HAP-1 (cell line): ENCODE measurements at regions not wholly inside any gene's neighbourhood (a gene's known extent, or its start where the extent isn't known, plus 50 kb on each side); places are given as distances from the start of the nearest gene placed in this dataset.

Experiments used
- DNase-seq, 2 experiments: peaks; one replicate each; pipeline ENCODE4 v3.0.0-alpha.2; 2016 to 2020; ENCODE audit warnings: low spot score in 2 of 2
- H3K27me3 ChIP-seq: fragments of 250-450 bp; sonication (Bioruptor Pico); 2 replicates; pipeline ENCODE4 v1.5.1; 2020; ENCODE audit warnings: low read depth, mild to moderate bottlenecking, moderate library complexity
- H3K36me3 ChIP-seq: fragments of 250-450 bp; sonication (Bioruptor Pico); replicated peaks from 2 replicates; pipeline ENCODE4 v1.5.1; 2020; ENCODE audit warnings: mild to moderate bottlenecking
- H3K4me1 ChIP-seq: fragments of 250-450 bp; sonication (Bioruptor Pico); 2 replicates; pipeline ENCODE4 v1.5.1; 2020; ENCODE audit warnings: mild to moderate bottlenecking
- H3K4me3 ChIP-seq: fragments of 250-450 bp; sonication (Bioruptor Pico); 2 replicates; pipeline ENCODE4 v1.5.1; 2020; ENCODE audit warnings: mild to moderate bottlenecking, moderate library complexity
- H3K9me3 ChIP-seq: fragments of 250-450 bp; sonication (Bioruptor Pico); 2 replicates; pipeline ENCODE4 v1.5.1; 2020; ENCODE audit warnings: mild to moderate bottlenecking, moderate library complexity
- in situ Hi-C: fragments of 300-500 bp; cut with MboI; formaldehyde crosslinking; loops from 3 replicates; pipeline ENCODE4 v1.14.3; 2020; ENCODE audit warnings: low sequenced_read_pairs, inconsistent platforms, mixed read lengths

DNA sequence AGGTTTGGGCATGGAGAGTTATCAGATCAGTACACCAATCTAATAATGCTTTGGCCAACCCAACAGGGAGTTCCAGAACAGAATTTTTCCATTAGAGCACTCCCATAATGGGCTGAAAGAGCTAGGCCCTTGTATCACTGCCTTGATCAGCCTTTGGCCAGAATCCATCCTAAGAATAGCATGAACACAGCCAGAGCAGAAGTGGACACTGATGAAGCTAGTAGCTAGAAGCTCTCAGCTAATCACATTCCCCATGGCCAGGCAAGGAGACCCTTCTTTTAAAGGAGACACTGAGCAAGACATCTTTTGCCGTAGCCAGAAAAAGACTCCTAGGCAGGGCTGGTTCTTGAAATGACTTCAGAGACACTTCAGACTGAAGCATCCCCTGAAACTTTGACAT is 236.0 kb downstream of the RAD51AP2 start:
- Histone ChIP-seq H3K4me1 (no peaks in the 10 kb centered on the region), H3K4me3 (no peak overlapping the region), H3K27me3 (no peaks in the 10 kb centered on the region), H3K36me3 (no peaks in the 10 kb centered on the region), H3K9me3 (no peaks in the 10 kb centered on the region)
- in situ Hi-C loops = no loop called here
- no peak for DNase-seq

DNA sequence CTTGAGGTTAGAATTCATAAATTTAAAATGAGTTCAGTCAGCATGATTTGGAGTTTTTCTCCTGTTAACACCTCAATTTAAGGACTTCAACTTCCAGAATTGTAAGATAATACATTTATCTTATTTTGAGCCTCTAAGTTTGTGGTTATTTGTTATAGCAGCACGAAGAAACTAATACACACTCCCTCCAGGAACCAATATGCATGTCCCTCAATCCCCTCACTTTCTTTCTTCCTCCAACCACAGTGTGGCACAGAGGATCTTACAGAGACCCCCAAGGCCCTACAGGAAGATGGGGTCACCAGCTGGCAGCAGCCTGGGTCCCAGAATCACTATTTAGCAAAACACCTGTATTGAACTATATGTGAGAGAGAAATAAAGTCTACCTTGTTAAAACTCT is 242.0 kb downstream of the RAD51AP2 start:
- Histone ChIP-seq H3K4me3 (no peak overlapping the region), H3K36me3 (no peaks in the 10 kb centered on the region), H3K4me1 (no peaks in the 10 kb centered on the region), H3K9me3 (no peaks in the 10 kb centered on the region), H3K27me3 (no peaks in the 10 kb centered on the region)
- DNase-seq = no peak
- in situ Hi-C loops = no loop called here

DNA sequence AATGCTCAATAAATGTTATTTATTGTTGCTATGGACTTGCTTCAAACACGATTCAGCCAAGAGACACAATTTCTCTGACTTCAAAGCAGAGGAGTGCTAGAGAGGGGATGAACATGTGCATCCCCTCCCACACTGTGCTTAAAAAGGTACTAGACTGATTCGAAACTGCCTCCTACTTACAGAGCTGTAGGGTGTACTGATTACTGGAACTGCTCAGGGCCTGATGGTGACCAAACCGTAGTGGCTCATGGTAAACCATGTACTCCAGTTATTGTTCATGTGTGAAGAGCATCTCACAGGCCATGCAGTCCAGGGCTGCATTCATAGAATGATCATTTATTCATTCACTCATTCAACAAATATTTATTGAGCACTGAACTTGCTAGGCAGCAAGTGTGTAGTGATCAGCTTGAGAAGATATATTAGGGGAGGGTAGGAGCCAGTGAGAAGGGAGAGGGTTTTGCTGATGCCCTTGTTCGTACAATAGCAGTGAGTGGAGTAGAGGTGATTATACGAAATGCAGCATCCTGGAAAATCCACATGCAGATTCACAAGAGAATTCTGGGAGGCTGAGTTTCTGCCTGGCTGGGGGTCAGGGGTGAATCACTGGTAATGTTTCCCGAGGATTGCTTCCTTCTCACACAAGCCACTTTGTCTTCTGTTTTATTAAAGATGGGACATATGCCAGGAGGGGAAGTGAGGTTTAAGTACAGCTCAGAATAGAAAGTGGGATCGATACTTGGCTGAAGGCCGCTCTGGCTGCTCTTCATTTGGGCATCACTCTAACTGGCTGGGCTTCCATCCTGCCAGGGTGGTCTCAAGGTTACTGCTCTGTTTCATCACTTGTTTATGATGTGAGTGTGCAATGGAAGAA is 245.4 kb downstream of the RAD51AP2 start:
- Histone ChIP-seq H3K27me3 (no peaks in the 10 kb centered on the region), H3K4me1 (no peaks in the 10 kb centered on the region), H3K4me3 (no peak overlapping the region), H3K9me3 (no peaks in the 10 kb centered on the region), H3K36me3 (no peaks in the 10 kb centered on the region)
- no peak for DNase-seq
- in situ Hi-C loops = no loop called here

DNA sequence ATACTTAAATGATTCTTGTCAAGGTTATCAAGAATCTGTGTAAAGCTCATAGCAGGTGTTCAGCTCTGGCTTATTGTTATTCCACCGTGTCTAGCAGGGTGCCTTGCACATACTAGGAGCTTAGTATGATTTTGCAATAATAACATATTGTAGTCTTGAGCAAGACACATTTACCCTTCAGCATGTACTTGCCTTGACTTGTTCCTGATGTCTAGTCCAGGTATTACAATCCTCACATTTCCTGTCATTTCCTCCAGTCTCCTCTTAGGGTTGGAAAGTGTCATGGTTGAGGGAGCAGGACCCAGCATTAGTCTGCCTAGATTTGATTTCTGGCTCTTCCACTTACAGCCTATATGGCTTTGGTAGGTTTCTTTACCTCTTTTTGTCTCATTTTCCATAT is 246.1 kb downstream of the RAD51AP2 start:
- H3K27me3 ChIP-seq = no peaks in the 10 kb centered on the region
- no peak overlapping the region for H3K4me3 ChIP-seq
- in situ Hi-C loops = no loop called here
- H3K4me1 ChIP-seq = no peaks in the 10 kb centered on the region
- H3K9me3 ChIP-seq = no peaks in the 10 kb centered on the region
- H3K36me3 ChIP-seq = no peaks in the 10 kb centered on the region
- DNase-seq = no peak

DNA sequence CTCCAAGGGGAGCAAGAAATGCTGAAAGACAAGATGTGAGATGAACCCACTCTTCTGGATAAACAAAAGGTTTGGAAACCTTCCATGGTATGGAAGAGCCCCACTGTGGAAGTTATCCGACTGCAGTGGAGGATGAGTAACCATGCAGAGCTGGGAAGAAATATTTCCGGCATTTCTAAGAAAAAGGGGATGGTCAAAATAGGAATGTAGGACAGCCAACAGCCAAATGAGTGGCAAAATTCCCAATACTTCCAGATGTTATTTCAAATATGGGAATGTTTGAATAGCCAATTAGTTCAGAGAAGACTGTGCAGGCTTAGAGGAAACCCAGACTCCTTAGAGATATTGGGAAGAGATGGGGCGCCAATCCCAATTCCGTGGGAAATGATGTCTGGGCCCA is 246.8 kb downstream of the RAD51AP2 start:
- H3K36me3 ChIP-seq = no peaks in the 10 kb centered on the region
- no peak overlapping the region for H3K4me3 ChIP-seq
- in situ Hi-C loops = no loop called here
- H3K27me3 ChIP-seq = no peaks in the 10 kb centered on the region
- no peak for DNase-seq
- no peaks in the 10 kb centered on the region for H3K9me3 ChIP-seq
- no peaks in the 10 kb centered on the region for H3K4me1 ChIP-seq

DNA sequence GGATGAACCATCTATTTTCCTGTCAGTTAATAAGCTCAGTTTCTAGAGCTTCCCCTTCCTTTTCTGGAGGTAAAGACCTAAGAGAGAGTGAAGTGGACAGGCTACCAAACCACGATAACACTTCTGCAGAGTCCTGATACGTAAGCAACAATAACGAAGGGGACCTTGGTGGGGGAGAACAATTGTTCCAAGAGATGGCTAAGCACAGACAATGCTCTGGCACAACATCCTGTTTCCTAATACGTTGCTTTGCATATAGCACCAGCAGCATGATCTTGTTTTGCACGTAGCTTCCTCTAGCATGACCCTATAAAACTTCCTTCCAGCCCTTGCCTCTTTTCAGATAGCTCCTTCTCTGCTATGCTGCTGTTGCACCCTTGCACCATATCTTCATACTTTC is 247.3 kb downstream of the RAD51AP2 start:
- Histone ChIP-seq H3K4me3 (no peak overlapping the region), H3K27me3 (no peaks in the 10 kb centered on the region), H3K4me1 (no peaks in the 10 kb centered on the region), H3K36me3 (no peaks in the 10 kb centered on the region), H3K9me3 (no peaks in the 10 kb centered on the region)
- in situ Hi-C loops = no loop called here
- DNase-seq = no peak

DNA sequence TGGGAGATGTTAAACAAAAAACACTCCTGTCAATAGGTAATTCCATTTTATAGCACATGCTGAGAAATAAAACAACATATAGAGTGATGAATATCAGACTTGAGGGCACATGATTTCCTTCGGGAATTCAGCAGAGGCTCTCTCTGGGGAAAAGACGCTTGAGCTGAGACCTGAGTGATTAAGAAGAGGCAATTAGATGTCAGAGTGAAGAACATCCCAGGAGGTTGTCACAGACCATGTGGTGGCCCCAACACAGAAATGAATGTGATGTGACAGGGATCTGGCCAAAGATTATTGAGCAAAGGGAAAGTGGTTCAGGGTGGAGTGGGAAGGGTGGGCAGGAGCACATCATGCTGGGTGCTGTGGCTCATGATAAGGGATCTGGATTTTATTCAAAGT is 254.7 kb downstream of the RAD51AP2 start:
- DNase-seq = no peak
- Histone ChIP-seq H3K36me3 (no peaks in the 10 kb centered on the region), H3K9me3 (no peaks in the 10 kb centered on the region), H3K4me1 (no peaks in the 10 kb centered on the region), H3K27me3 (no peaks in the 10 kb centered on the region), H3K4me3 (no peak overlapping the region)
- in situ Hi-C loops = no loop called here

DNA sequence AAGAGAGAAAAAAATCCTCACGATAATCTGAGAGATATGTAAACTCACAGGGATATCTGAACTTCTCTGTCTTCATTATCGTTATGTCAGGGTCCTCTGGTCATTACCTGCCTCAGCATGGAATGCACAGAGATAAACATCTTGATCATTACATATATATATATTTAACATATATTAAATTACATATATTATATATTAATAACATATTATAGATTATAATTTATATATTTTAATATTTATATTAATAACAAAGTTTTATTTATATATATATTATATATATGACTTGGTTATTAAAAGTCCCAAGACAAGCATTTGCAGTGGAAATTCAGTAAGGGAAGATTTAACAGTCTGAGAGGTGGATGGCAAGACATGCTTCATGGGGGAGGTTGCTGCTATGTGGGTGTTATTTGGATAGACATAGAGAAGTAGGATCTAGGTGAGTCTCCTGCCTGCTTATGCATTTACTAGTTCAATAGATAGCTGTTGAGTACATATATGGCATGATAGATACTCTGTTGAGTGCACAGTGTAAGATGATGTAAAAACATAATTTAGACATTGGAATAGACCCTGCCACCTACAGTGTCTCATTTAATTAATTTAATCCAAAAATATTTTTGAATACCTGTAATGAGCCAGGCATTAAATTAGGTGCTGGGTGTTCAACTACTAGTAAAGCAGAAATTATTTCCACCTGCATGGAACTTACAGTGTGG is 255.2 kb downstream of the RAD51AP2 start:
- Histone ChIP-seq H3K27me3 (no peaks in the 10 kb centered on the region), H3K9me3 (no peaks in the 10 kb centered on the region), H3K4me3 (no peak overlapping the region), H3K4me1 (no peaks in the 10 kb centered on the region), H3K36me3 (no peaks in the 10 kb centered on the region)
- no peak for DNase-seq
- in situ Hi-C loops = no loop called here

DNA sequence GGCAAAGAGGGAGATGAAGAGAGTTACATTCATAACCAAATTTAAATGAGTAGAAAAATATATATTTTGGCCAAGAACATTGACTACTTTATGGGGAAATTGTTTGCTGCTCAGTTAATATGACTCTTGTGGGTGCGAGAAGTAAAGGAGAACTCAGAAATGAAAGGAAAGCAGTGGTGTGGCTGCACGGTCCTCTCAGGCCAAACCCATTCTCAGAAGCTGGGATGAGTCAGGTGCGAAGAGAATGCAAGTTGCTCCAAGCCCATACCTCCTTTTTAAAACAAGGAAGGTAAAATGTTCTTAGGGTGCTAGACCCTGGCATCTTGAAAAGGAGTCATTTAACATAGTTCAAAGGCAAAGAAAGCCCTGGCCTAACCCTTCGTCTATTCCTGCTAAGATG is 258.6 kb downstream of the RAD51AP2 start:
- in situ Hi-C loops = no loop called here
- DNase-seq = no peak
- no peak overlapping the region for H3K4me3 ChIP-seq
- no peaks in the 10 kb centered on the region for H3K4me1 ChIP-seq
- H3K27me3 ChIP-seq = no peaks in the 10 kb centered on the region
- H3K9me3 ChIP-seq = no peaks in the 10 kb centered on the region
- H3K36me3 ChIP-seq = no peaks in the 10 kb centered on the region

DNA sequence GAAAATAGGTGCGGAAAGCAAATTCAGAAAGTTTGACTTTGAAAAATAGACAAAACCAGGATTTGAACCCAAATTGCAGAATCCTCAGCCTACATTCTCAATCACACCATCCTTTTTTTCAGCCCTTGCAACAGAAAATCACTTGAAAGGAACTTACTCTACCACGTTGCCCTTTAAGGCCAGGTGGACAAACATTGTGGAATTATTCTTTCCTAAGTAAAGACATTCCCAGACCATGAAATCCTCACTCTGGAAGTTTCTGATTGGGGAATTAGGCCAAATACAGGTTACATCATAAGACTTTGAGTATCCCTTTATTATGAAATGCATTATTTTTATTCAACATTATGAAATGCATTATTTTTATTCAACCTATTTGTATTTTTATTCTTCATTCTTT is 259.4 kb downstream of the RAD51AP2 start:
- no peak for DNase-seq
- H3K9me3 ChIP-seq = no peaks in the 10 kb centered on the region
- in situ Hi-C loops = no loop called here
- no peaks in the 10 kb centered on the region for H3K4me1 ChIP-seq
- no peaks in the 10 kb centered on the region for H3K27me3 ChIP-seq
- H3K4me3 ChIP-seq = no peak overlapping the region
- no peaks in the 10 kb centered on the region for H3K36me3 ChIP-seq

DNA sequence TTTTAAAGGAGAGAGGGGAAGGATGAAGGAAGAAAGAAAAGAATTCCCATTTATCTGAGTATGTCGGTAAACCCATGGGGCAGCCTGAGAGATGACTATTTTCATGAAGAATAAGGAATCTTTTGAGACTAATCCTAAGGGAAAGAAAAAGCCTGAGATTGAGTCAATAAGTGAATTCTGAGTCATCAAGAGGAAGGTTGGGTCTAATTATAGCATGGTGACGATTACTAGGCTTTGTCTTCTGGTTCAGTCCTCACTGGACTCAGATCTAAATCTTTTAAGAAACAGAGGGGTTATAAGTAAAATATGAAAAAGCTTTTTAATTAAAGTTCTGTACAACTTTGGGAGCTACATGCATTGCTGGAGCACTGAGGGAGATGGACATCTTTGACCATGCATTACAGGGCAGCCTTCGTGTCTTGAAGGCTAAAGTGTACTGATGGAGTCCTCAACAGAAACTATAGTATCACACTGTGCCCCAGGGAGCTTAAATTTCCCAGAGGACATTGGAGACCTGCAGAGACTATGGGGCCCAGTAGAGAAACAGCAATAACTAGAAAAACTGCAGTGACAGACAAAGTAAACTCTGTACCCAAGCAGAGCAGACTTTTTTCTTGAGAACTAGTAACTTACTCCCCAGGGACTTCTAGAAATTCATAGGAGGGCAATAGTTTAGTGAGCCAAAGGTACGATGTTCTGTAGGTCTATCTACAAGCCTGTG is 260.9 kb downstream of the RAD51AP2 start:
- H3K9me3 ChIP-seq = no peaks in the 10 kb centered on the region
- no peaks in the 10 kb centered on the region for H3K4me1 ChIP-seq
- no peaks in the 10 kb centered on the region for H3K36me3 ChIP-seq
- no peak for DNase-seq
- H3K27me3 ChIP-seq = no peaks in the 10 kb centered on the region
- H3K4me3 ChIP-seq = no peak overlapping the region
- in situ Hi-C loops = no loop called here

DNA sequence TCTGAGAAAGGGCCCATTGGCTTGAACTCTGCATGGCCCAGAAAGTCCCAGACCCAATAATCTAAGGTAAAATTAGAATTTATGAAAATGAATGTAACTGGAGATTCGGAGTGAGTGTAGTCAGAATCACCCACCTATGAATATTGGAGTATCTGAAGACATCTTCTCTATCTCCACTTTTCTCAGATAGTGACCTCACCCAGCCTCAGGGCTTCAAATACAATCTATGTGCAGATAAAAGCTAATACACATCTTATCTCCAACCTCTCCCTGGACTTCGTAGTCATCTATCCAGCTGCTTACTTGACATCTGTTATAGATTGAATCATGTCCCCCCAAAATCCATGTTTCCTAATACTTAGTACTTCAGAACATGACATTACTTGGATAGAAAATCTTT is 263.2 kb downstream of the RAD51AP2 start:
- Histone ChIP-seq H3K36me3 (no peaks in the 10 kb centered on the region), H3K9me3 (no peaks in the 10 kb centered on the region), H3K4me1 (no peaks in the 10 kb centered on the region), H3K4me3 (no peak overlapping the region), H3K27me3 (no peaks in the 10 kb centered on the region)
- no peak for DNase-seq
- in situ Hi-C loops = no loop called here

DNA sequence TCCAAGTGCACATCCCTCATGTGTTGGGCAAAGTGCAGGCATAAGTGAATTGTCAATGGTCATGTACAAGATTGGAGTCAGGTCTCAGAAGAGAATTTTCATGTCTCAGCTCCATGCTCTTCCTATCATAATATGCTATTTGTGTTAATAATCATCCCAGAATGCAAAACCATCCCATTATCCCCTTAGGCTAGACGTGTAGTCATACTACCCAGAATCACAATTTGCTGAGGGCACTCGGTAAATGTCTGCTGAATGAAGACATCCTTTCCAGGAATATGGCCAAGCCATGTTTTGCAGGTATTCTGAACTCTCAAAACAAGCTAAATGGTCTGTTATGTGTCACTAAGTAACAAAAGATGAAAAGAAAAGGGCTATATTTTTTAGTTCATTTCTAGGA is 263.8 kb downstream of the RAD51AP2 start:
- Histone ChIP-seq H3K9me3 (no peaks in the 10 kb centered on the region), H3K27me3 (no peaks in the 10 kb centered on the region), H3K4me3 (no peak overlapping the region), H3K36me3 (no peaks in the 10 kb centered on the region), H3K4me1 (no peaks in the 10 kb centered on the region)
- in situ Hi-C loops = no loop called here
- DNase-seq = no peak

DNA sequence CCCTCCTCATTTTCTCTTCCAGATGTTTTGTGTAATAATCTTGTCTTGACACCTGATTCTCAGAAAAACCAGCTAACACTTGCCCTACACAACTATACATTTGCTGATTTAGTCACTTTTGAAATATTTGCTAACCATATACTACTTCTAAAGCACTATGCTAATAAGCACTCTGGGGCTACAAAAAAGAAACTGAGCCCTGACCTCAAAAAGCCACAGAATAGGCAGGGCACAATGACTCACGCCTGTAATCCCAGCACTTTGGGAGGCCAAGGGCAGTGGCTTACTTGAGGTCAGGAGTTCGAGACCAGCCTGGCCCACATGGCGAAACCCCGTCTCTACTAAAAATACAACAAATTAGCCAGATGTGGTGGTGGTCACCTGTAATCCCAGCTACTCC is 266.0 kb downstream of the RAD51AP2 start:
- H3K4me1 ChIP-seq = no peaks in the 10 kb centered on the region
- H3K36me3 ChIP-seq = no peaks in the 10 kb centered on the region
- in situ Hi-C loops = no loop called here
- DNase-seq = no peak
- H3K9me3 ChIP-seq = no peaks in the 10 kb centered on the region
- H3K27me3 ChIP-seq = no peaks in the 10 kb centered on the region
- H3K4me3 ChIP-seq = no peak overlapping the region
